ENCODE measurements at regions not wholly inside any gene's neighbourhood (a gene's known extent, or its start where the extent isn't known, plus 50 kb on each side); places are given as distances from the start of the nearest gene placed in this dataset.

DNA sequence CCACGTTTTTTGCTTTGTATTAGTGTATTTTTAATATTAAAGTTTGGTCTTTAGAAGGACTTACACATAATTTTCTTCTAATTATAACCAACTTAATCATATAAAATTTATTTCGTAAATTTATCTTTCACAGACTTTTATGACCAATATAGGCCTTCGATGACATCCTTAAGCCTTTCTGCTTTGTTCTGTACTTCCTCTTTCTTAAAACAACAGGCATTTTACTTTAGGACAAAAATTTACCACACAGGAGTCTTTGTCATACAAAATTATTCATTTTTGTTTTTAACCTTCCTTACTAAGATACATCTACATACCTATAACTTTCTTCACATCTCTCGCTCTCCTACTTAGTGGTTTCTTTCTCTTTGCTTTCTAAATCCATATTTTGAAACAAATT is 56.3 kb downstream of the RGS12 start:
- TF ChIP-seq, protein P1, sequence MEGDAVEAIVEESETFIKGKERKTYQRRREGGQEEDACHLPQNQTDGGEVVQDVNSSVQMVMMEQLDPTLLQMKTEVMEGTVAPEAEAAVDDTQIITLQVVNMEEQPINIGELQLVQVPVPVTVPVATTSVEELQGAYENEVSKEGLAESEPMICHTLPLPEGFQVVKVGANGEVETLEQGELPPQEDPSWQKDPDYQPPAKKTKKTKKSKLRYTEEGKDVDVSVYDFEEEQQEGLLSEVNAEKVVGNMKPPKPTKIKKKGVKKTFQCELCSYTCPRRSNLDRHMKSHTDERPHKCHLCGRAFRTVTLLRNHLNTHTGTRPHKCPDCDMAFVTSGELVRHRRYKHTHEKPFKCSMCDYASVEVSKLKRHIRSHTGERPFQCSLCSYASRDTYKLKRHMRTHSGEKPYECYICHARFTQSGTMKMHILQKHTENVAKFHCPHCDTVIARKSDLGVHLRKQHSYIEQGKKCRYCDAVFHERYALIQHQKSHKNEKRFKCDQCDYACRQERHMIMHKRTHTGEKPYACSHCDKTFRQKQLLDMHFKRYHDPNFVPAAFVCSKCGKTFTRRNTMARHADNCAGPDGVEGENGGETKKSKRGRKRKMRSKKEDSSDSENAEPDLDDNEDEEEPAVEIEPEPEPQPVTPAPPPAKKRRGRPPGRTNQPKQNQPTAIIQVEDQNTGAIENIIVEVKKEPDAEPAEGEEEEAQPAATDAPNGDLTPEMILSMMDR (IDR thresholded peaks at IDR 0.05; ENCODE audit: extremely low read depth, missing control alignments): no peak
- no peak for DNase-seq (ENCODE audit: low spot score)

DNA sequence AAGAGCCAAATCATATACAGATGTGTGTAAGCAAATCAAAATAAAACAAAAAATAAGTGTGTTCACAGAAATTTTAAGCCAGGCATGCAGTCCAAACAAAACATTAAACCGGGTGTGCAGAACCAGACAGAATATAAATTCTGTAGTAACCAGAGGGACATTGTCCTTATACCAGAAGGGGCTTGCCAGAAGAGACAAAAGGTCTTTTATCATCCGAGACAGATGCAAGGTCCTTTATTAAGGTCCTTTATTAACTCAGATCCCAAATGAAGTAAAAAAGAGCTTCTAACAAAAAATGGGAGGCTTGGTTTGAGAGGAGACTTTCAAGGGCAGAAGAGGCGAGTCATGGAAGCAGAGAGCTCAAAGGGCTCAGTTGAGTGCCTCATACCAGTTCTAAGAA is 59.2 kb downstream of the RGS12 start:
- no peak for DNase-seq (ENCODE audit: low spot score)
- TF ChIP-seq, protein P1 (IDR thresholded peaks at IDR 0.05; ENCODE audit: extremely low read depth, missing control alignments): no peak

DNA sequence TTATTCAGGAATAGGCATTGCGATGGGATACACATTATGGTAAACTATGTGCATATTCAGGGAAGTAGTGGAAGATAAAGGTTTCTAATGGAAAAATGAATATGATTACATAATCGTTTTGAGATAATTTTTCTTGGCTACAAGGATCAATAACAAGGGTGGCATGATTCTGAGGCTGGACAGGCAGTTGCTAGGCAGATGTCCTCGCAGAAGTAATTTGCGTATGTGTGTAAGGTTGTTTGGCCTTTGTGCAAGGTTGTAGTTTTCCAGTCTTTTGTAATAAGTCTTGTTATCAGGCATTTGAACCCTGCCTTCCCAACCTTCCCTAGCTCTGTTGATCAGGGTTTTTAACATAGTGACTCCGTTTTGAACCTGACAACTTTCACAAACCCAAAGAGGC is 59.7 kb downstream of the RGS12 start:
- TF ChIP-seq, protein P1 (IDR thresholded peaks at IDR 0.05; ENCODE audit: extremely low read depth, missing control alignments): no peak
- DNase-seq (ENCODE audit: low spot score): no peak

- DNase-seq (ENCODE audit: low spot score): no peak
- TF ChIP-seq, protein P1 (IDR thresholded peaks at IDR 0.05; ENCODE audit: extremely low read depth, missing control alignments): no peak
These were observed 60.2 kb downstream of the RGS12 start for GRCh38 chr4:3352941-3353594.

DNA sequence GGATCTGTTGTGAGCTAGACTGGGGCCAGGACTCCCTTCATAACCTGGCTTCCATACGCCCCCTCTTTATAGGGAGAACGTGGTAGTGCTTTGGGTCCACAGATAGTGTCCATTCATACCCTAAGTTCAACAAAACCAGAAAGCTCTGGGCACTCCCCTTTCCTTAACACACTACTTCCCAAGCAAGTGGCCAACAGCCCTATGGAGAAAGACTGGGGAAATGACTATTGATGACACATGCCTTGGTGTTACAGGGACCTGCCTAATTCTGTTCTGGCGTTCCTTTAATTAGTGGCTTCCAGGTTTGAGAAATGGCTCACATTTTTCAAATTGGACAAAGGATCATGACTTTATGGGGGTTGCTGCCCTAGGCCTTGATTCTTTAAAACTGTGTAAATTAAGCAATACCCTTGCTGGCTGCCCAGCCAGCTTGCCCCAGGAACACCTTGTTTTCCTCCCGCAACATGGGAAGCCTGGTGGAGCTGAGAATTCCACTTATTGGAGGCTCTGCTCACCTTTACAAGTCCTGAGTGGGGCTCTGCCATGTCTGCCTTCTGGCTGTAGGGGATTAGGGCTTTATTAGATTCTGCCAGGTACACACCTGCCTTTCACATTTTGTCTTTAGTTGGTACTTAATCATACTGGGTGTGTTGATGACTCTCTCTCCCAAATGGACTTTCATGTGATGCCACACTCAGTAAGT is 61.1 kb downstream of the RGS12 start:
- DNase-seq (ENCODE audit: low spot score): no peak
- TF ChIP-seq, protein P1 (IDR thresholded peaks at IDR 0.05; ENCODE audit: extremely low read depth, missing control alignments): no peak

- no peak for DNase-seq (ENCODE audit: low spot score)
- TF ChIP-seq, protein P1 (IDR thresholded peaks at IDR 0.05; ENCODE audit: extremely low read depth, missing control alignments): no peak
These were observed 61.6 kb downstream of the RGS12 start for GRCh38 chr4:3354455-3354811.

GRCh38 chr4:3355266-3355748 is 62.5 kb downstream of the RGS12 start:
- peak; percentile 70 for DNase-seq (ENCODE audit: low spot score)

More at GRCh38 chr4:3355266-3355748, 62.5 kb downstream of the RGS12 start:
- TF ChIP-seq, protein P1 (IDR thresholded peaks at IDR 0.05; ENCODE audit: extremely low read depth, missing control alignments): no peak
